KMS-11 (cell line): ENCODE measurements at regions not wholly inside any gene's neighbourhood (a gene's known extent, or its start where the extent isn't known, plus 50 kb on each side); places are given as distances from the start of the nearest gene placed in this dataset.

Experiments used
- H2AFZ ChIP-seq: fragments of 200-600 bp; sonication (generic); 2 replicates; pipeline ENCODE4 v1.6.1; 2016; ENCODE audit warnings: antibody characterized with exemption, mixed run types, low read depth
- H3K27ac ChIP-seq: fragments of 200-600 bp; sonication (generic); 2 replicates; pipeline ENCODE4 v1.6.1; 2016; ENCODE audit warnings: mild to moderate bottlenecking, mixed run types
- H3K27me3 ChIP-seq: fragments of 200-600 bp; sonication (generic); 2 replicates; pipeline ENCODE4 v1.6.1; 2017; ENCODE audit warnings: mild to moderate bottlenecking, low read depth, mixed run types, moderate library complexity; ENCODE audit not compliant: insufficient read depth
- H3K36me3 ChIP-seq: fragments of 200-600 bp; sonication (generic); 2 replicates; pipeline ENCODE4 v1.6.1; 2017; ENCODE audit warnings: mild to moderate bottlenecking, mixed run types; ENCODE audit not compliant: insufficient read depth
- H3K4me1 ChIP-seq: fragments of 200-600 bp; sonication (generic); 2 replicates; pipeline ENCODE4 v1.6.1; 2016; ENCODE audit warnings: mild to moderate bottlenecking, low read depth, mixed run types; ENCODE audit not compliant: poor library complexity, severe bottlenecking
- H3K4me2 ChIP-seq: fragments of 200-600 bp; sonication (generic); 2 replicates; pipeline ENCODE4 v1.7.0; 2016; ENCODE audit warnings: mild to moderate bottlenecking, mixed run types
- H3K4me3 ChIP-seq: fragments of 200-600 bp; sonication (generic); IDR thresholded peaks from 2 replicates; pipeline ENCODE4 v1.6.1; 2017; ENCODE audit warnings: low read depth, low read length, mixed read lengths; ENCODE audit not compliant: insufficient read depth
- H3K79me2 ChIP-seq: fragments of 200-600 bp; sonication (generic); 2 replicates; pipeline ENCODE4 v1.6.1; 2016; ENCODE audit warnings: low read depth, mixed run types; ENCODE audit not compliant: insufficient read depth
- H3K9ac ChIP-seq: fragments of 200-600 bp; sonication (generic); 2 replicates; pipeline ENCODE4 v1.6.1; 2016; ENCODE audit warnings: mild to moderate bottlenecking, mixed run types
- H4K20me1 ChIP-seq: fragments of 200-600 bp; sonication (generic); 2 replicates; pipeline ENCODE4 v1.6.1; 2016; ENCODE audit warnings: mild to moderate bottlenecking, mixed run types; ENCODE audit not compliant: insufficient read depth
- CTCF ChIP-seq: fragments of 200-600 bp; sonication (generic); conservative IDR thresholded peaks from 2 replicates; pipeline ENCODE4 v1.6.1; 2017; ENCODE audit warnings: low read depth, mild to moderate bottlenecking, antibody characterized with exemption, low read length, moderate library complexity, mixed read lengths

GRCh38 chr6:147859071-147859470 is 350.6 kb downstream of the SAMD5 start:
- Histone ChIP-seq H3K27ac (no peak overlapping the region), H2AFZ (no peak overlapping the region), H3K4me1 (peaks cover 9% of the 10 kb centered on the region), H3K27me3 (no peaks in the 10 kb centered on the region), H3K4me3 (no peak overlapping the region), H3K36me3 (no peaks in the 10 kb centered on the region), H3K79me2 (no peaks in the 10 kb centered on the region), H3K9ac (no peak overlapping the region), H4K20me1 (no peaks in the 10 kb centered on the region), H3K4me2 (no peak overlapping the region)
- no peak for TF ChIP-seq CTCF

GRCh38 chr6:147861696-147862095 is 353.2 kb downstream of the SAMD5 start:
- no peak overlapping the region for H2AFZ ChIP-seq
- H3K4me1 ChIP-seq: peaks cover 9% of the 10 kb centered on the region
- no peaks in the 10 kb centered on the region for H3K36me3 ChIP-seq
- no peak overlapping the region for H3K9ac ChIP-seq
- TF ChIP-seq CTCF: no peak
- no peak overlapping the region for H3K4me2 ChIP-seq
- H3K4me3 ChIP-seq: no peak overlapping the region
- no peak overlapping the region for H3K27ac ChIP-seq
- no peaks in the 10 kb centered on the region for H3K27me3 ChIP-seq
- no peaks in the 10 kb centered on the region for H4K20me1 ChIP-seq
- no peaks in the 10 kb centered on the region for H3K79me2 ChIP-seq

DNA sequence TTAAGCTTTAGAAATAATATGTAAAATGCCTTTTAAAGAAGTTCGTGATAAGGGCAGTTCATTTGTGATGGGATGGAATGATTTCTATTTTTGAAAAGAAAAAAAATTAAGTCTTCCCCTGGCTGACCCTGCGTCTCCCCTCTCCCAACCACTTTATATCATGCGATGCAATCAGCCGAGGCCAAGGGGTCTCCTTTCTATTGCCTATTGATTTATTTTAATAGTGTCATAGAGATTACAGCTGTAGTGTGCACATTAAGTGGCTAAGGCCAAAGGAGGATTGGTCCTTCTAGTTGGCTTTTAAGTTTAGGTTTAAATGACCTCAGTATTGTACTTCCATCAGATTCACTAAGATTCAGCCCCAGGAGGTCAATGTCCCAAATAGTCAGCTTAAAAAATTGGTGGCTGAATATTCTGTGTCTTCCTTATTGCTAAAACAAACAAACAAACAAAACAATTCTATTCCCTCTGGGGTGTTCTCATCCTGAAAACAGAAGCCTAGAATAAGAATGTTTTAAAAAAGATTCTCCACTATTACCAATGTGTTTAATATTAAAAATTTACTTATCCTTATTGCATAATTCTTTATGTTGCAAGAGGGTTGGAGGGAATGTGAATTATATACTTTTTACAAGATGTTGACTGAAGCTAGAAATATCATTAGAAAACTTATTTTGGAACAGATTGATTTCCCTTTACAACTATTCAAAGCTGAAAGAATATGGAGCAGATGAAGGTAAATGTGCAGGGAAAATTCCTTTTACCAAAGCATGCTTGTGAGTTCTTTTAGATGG is 359.1 kb downstream of the SAMD5 start:
- H3K27me3 ChIP-seq: no peaks in the 10 kb centered on the region
- TF ChIP-seq CTCF: no peak
- no peak overlapping the region for H2AFZ ChIP-seq
- peaks cover 21% of the 10 kb centered on the region for H3K4me1 ChIP-seq
- no peaks in the 10 kb centered on the region for H4K20me1 ChIP-seq
- H3K79me2 ChIP-seq: no peaks in the 10 kb centered on the region
- H3K4me3 ChIP-seq: no peak overlapping the region
- H3K4me2 ChIP-seq: peak overlapping the region; percentile 23; the same call in 1 of the 2 replicates
- no peak overlapping the region for H3K9ac ChIP-seq
- H3K27ac ChIP-seq: no peak overlapping the region
- H3K36me3 ChIP-seq: no peaks in the 10 kb centered on the region

GRCh38 chr6:147868427-147869190 is 360.1 kb downstream of the SAMD5 start:
- Histone ChIP-seq H3K4me3 (no peak overlapping the region), H3K36me3 (no peaks in the 10 kb centered on the region), H4K20me1 (no peaks in the 10 kb centered on the region), H3K4me1 (peaks cover 17% of the 10 kb centered on the region), H3K4me2 (peak overlapping the region; percentile 23; the same call in 1 of the 2 replicates), H3K27me3 (no peaks in the 10 kb centered on the region), H3K79me2 (no peaks in the 10 kb centered on the region), H2AFZ (peak overlapping the region; percentile 8; the same call in 1 of the 2 replicates), H3K9ac (no peak overlapping the region), H3K27ac (no peak overlapping the region)
- no peak for TF ChIP-seq CTCF
